ENCODE measurements at regions not wholly inside any gene's neighbourhood (a gene's known extent, or its start where the extent isn't known, plus 50 kb on each side); places are given as distances from the start of the nearest gene placed in this dataset.

- H3K27me3 Mint-ChIP-seq (ENCODE audit: insufficient read depth, unreplicated experiment): no peaks in the 10 kb centered on the region
- no peaks in the 10 kb centered on the region for H3K27me3 ChIP-seq (replicated peaks; ENCODE audit: control insufficient read depth, insufficient read depth, low read length)
- H3K4me3 Mint-ChIP-seq (ENCODE audit: unreplicated experiment): no peak overlapping the region
- H3K27ac Mint-ChIP-seq (ENCODE audit: unreplicated experiment): no peak overlapping the region
- H3K9me3 Mint-ChIP-seq (ENCODE audit: unreplicated experiment): no peaks in the 10 kb centered on the region
- H3K4me3 ChIP-seq (ENCODE audit: low read depth, low read length): no peak overlapping the region
- no peaks in the 10 kb centered on the region for H3K36me3 Mint-ChIP-seq (ENCODE audit: insufficient read depth, unreplicated experiment)
- no peaks in the 10 kb centered on the region for H3K4me1 Mint-ChIP-seq (ENCODE audit: low read depth, unreplicated experiment)
- H3K4me1 ChIP-seq: no peaks in the 10 kb centered on the region
- DNase-seq: no peak
- ChIA-PET POLR2A (no interaction called here), CTCF (no interaction called here)
- TF ChIP-seq CTCF (IDR thresholded peaks at IDR 0.05; ENCODE audit: insufficient read depth in 1 of 2, low read depth in 1 of 2, low read length in 1 of 2, severe bottlenecking in 1 of 2, unreplicated experiment in 1 of 2): no peak
- H3K36me3 ChIP-seq (ENCODE audit: control insufficient read depth, insufficient read depth, low read length): no peaks in the 10 kb centered on the region
- intact Hi-C loops (cut with micrococcal nuclease; ENCODE audit: unreplicated experiment): no loop called here
- BruUV-seq (replicated peaks): no TSS peak
- H3K9me3 ChIP-seq: no peaks in the 10 kb centered on the region
Measured at GRCh38 chr1:115466433-115466832, 128.4 kb upstream of the NGF start.

- BruUV-seq (replicated peaks): no TSS peak
- H3K4me3 Mint-ChIP-seq (ENCODE audit: unreplicated experiment): no peak overlapping the region
- intact Hi-C loops (cut with micrococcal nuclease; ENCODE audit: unreplicated experiment): no loop called here
- H3K36me3 Mint-ChIP-seq (ENCODE audit: insufficient read depth, unreplicated experiment): no peaks in the 10 kb centered on the region
- Histone ChIP-seq H3K27me3 (replicated peaks; ENCODE audit: control insufficient read depth, insufficient read depth, low read length) (no peaks in the 10 kb centered on the region), H3K4me1 (no peaks in the 10 kb centered on the region), H3K4me3 (ENCODE audit: low read depth, low read length) (no peak overlapping the region), H3K36me3 (ENCODE audit: control insufficient read depth, insufficient read depth, low read length) (no peaks in the 10 kb centered on the region), H3K9me3 (no peaks in the 10 kb centered on the region)
- H3K4me1 Mint-ChIP-seq (ENCODE audit: low read depth, unreplicated experiment): no peaks in the 10 kb centered on the region
- no peaks in the 10 kb centered on the region for H3K9me3 Mint-ChIP-seq (ENCODE audit: unreplicated experiment)
- DNase-seq: no peak
- H3K27me3 Mint-ChIP-seq (ENCODE audit: insufficient read depth, unreplicated experiment): no peaks in the 10 kb centered on the region
- TF ChIP-seq CTCF (IDR thresholded peaks at IDR 0.05; ENCODE audit: insufficient read depth in 1 of 2, low read depth in 1 of 2, low read length in 1 of 2, severe bottlenecking in 1 of 2, unreplicated experiment in 1 of 2): no peak
- POLR2A ChIA-PET: no interaction called here
- H3K27ac Mint-ChIP-seq (ENCODE audit: unreplicated experiment): no peak overlapping the region
- CTCF ChIA-PET: no interaction called here
Measured at GRCh38 chr1:115465802-115466363, 127.8 kb upstream of the NGF start.

GRCh38 chr1:115463347-115463746 lies 125.3 kb upstream of the NGF start:
- intact Hi-C loops (cut with micrococcal nuclease; ENCODE audit: unreplicated experiment): loop anchor here (1.0 to 5.0 kb wide), 2 partner anchors 186 to 324 kb away; no protein-coding TSS in a partner anchor
- no peaks in the 10 kb centered on the region for H3K4me1 ChIP-seq
- DNase-seq: peak in 1 of 2 experiments; percentile 27
- Mint-ChIP-seq H3K27ac (ENCODE audit: unreplicated experiment) (no peak overlapping the region), H3K27me3 (ENCODE audit: insufficient read depth, unreplicated experiment) (no peaks in the 10 kb centered on the region), H3K4me1 (ENCODE audit: low read depth, unreplicated experiment) (no peaks in the 10 kb centered on the region), H3K9me3 (ENCODE audit: unreplicated experiment) (no peaks in the 10 kb centered on the region), H3K4me3 (ENCODE audit: unreplicated experiment) (no peak overlapping the region), H3K36me3 (ENCODE audit: insufficient read depth, unreplicated experiment) (no peaks in the 10 kb centered on the region)
- TF ChIP-seq CTCF (IDR thresholded peaks at IDR 0.05; ENCODE audit: insufficient read depth in 1 of 2, low read depth in 1 of 2, low read length in 1 of 2, severe bottlenecking in 1 of 2, unreplicated experiment in 1 of 2): peak in 1 of 2 experiments; percentile 45
- H3K36me3 ChIP-seq (ENCODE audit: control insufficient read depth, insufficient read depth, low read length): no peaks in the 10 kb centered on the region
- ChIA-PET CTCF (interaction anchor here (0.7 to 1.0 kb wide), 6 partner anchors 163 to 415 kb away, joined by 3 to 7 read pairs (median 3); no protein-coding TSS in a partner anchor), POLR2A (no interaction called here)
- H3K9me3 ChIP-seq: no peaks in the 10 kb centered on the region
- no peak overlapping the region for H3K4me3 ChIP-seq (ENCODE audit: low read depth, low read length)
- no peaks in the 10 kb centered on the region for H3K27me3 ChIP-seq (replicated peaks; ENCODE audit: control insufficient read depth, insufficient read depth, low read length)
- BruUV-seq (replicated peaks): no TSS peak

Data from Caco-2 (cell line).